ENCODE measurements at regions not wholly inside any gene's neighbourhood (a gene's known extent, or its start where the extent isn't known, plus 50 kb on each side); places are given as distances from the start of the nearest gene placed in this dataset.

- DNase-seq (ENCODE audit: low read depth) = no peak
Measured at GRCh38 chr2:176612736-176613135, 343.5 kb downstream of the MTX2 start.

- DNase-seq (ENCODE audit: low read depth) = peak; percentile 81
Measured at GRCh38 chr2:176613323-176613987, 344.2 kb downstream of the MTX2 start.

- DNase-seq (ENCODE audit: low read depth) = no peak
Measured at GRCh38 chr2:176614049-176614448, 344.8 kb downstream of the MTX2 start.

GRCh38 chr2:176614930-176615329, 345.7 kb downstream of the MTX2 start:
- no peak for DNase-seq (ENCODE audit: low read depth)

GRCh38 chr2:176619504-176619903, 350.3 kb downstream of the MTX2 start:
- DNase-seq (ENCODE audit: low read depth) = no peak

- no peak for DNase-seq (ENCODE audit: low read depth)
Measured at GRCh38 chr2:176621350-176621749, 352.1 kb downstream of the MTX2 start.

GRCh38 chr2:176622792-176623191, 353.6 kb downstream of the MTX2 start:
- no peak for DNase-seq (ENCODE audit: low read depth)

- no peak for DNase-seq (ENCODE audit: low read depth)
Measured at GRCh38 chr2:176626796-176627195, 357.6 kb downstream of the MTX2 start.

GRCh38 chr2:176628438-176628837, 359.2 kb downstream of the MTX2 start:
- no peak for DNase-seq (ENCODE audit: low read depth)

- no peak for DNase-seq (ENCODE audit: low read depth)
Measured at GRCh38 chr2:176633754-176634153, 364.5 kb downstream of the MTX2 start.

- DNase-seq (ENCODE audit: low read depth) = no peak
Measured at GRCh38 chr2:176636401-176636800, 367.2 kb downstream of the MTX2 start.

- no peak for DNase-seq (ENCODE audit: low read depth)
Measured at GRCh38 chr2:176637142-176637485, 367.9 kb downstream of the MTX2 start.

- DNase-seq (ENCODE audit: low read depth) = peak; percentile 31
Measured at GRCh38 chr2:176637486-176638166, 368.4 kb downstream of the MTX2 start.

- DNase-seq (ENCODE audit: low read depth) = peak; percentile 42
Measured at GRCh38 chr2:176638167-176639015, 369.1 kb downstream of the MTX2 start.

GRCh38 chr2:176639016-176639343, 369.7 kb downstream of the MTX2 start:
- no peak for DNase-seq (ENCODE audit: low read depth)

GRCh38 chr2:176639671-176640070, 370.4 kb downstream of the MTX2 start:
- DNase-seq (ENCODE audit: low read depth) = no peak

GRCh38 chr2:176641436-176641835, 372.2 kb downstream of the MTX2 start:
- DNase-seq (ENCODE audit: low read depth) = no peak

- peak; percentile 34 for DNase-seq (ENCODE audit: low read depth)
Measured at GRCh38 chr2:176642074-176642473, 372.8 kb downstream of the MTX2 start.

GRCh38 chr2:176643646-176644045, 374.4 kb downstream of the MTX2 start:
- DNase-seq (ENCODE audit: low read depth) = no peak

- DNase-seq (ENCODE audit: low read depth) = no peak
Measured at GRCh38 chr2:176645494-176645893, 376.3 kb downstream of the MTX2 start.

GRCh38 chr2:176646033-176646615, 376.9 kb downstream of the MTX2 start:
- no peak for DNase-seq (ENCODE audit: low read depth)

- no peak for DNase-seq (ENCODE audit: low read depth)
Measured at GRCh38 chr2:176647325-176648165, 378.3 kb downstream of the MTX2 start.
